H9 (cell line): ENCODE measurements at regions not wholly inside any gene's neighbourhood (a gene's known extent, or its start where the extent isn't known, plus 50 kb on each side); places are given as distances from the start of the nearest gene placed in this dataset.
"Not testable (repeated sequence)": the region's sequence is repeated elsewhere in the genome, so short reads cannot be mapped to it uniquely, and the experiment has no call there.

Experiments used
- DNase-seq: peaks from one replicate; pipeline ENCODE4 v3.0.0-alpha.2; 2017
- H2AFZ ChIP-seq: one replicate; pipeline ENCODE4 v1.6.1; 2013; ENCODE audit warnings: mild to moderate bottlenecking, low read length, control low read depth, moderate library complexity
- H2AK5ac ChIP-seq: 2 replicates; pipeline ENCODE4 v1.6.1; 2013; ENCODE audit warnings: low read length, control low read depth, mixed read lengths; ENCODE audit not compliant: insufficient read length
- H2BK120ac ChIP-seq: one replicate; pipeline ENCODE4 v1.6.1; 2013; ENCODE audit warnings: low read depth, mild to moderate bottlenecking, low read length, control low read depth, inconsistent platforms; ENCODE audit not compliant: poor library complexity, severe bottlenecking
- H2BK12ac ChIP-seq: 2 replicates; pipeline ENCODE4 v1.6.1; 2013; ENCODE audit warnings: low read length, control low read depth, mixed read lengths, low read depth; ENCODE audit not compliant: insufficient read length
- H2BK15ac ChIP-seq: 2 replicates; pipeline ENCODE4 v1.6.1; 2013; ENCODE audit warnings: low read depth, low read length, control low read depth
- H2BK20ac ChIP-seq: one replicate; pipeline ENCODE4 v1.6.1; 2013; ENCODE audit warnings: low read depth, mild to moderate bottlenecking, low read length, control low read depth, inconsistent platforms; ENCODE audit not compliant: poor library complexity, severe bottlenecking
- H2BK5ac ChIP-seq: 2 replicates; pipeline ENCODE4 v1.6.1; 2013; ENCODE audit warnings: low read length, control low read depth, mixed read lengths; ENCODE audit not compliant: insufficient read length
- H3K14ac ChIP-seq: 2 replicates; pipeline ENCODE4 v1.6.1; 2013; ENCODE audit warnings: low read length, control low read depth; ENCODE audit not compliant: insufficient read depth
- H3K18ac ChIP-seq: 2 replicates; pipeline ENCODE4 v1.6.1; 2013; ENCODE audit warnings: low read depth, mild to moderate bottlenecking, mixed read lengths, low read length, control low read depth; ENCODE audit not compliant: insufficient read length
- H3K23ac ChIP-seq: 2 replicates; pipeline ENCODE4 v1.6.1; 2013; ENCODE audit warnings: low read length, control low read depth, mixed read lengths, low read depth; ENCODE audit not compliant: insufficient read length
- H3K23me2 ChIP-seq: 2 replicates; pipeline ENCODE4 v1.6.1; 2013; ENCODE audit warnings: low read depth, mild to moderate bottlenecking, mixed read lengths, low read length, control low read depth; ENCODE audit not compliant: insufficient read length, poor library complexity, severe bottlenecking
- H3K27ac ChIP-seq: 2 replicates; pipeline ENCODE4 v1.5.1; 2013; ENCODE audit warnings: low read length, control low read depth, mixed read lengths, low read depth; ENCODE audit not compliant: insufficient read length
- H3K27me3 ChIP-seq: 2 replicates; pipeline ENCODE4 v1.6.1; 2013; ENCODE audit warnings: low read length, control low read depth, inconsistent platforms; ENCODE audit not compliant: insufficient read depth
- H3K4ac ChIP-seq: 2 replicates; pipeline ENCODE4 v1.6.1; 2013; ENCODE audit warnings: low read depth, mild to moderate bottlenecking, control low read depth, inconsistent platforms, low read length, moderate library complexity
- H3K4me1 ChIP-seq: 2 replicates; pipeline ENCODE4 v1.6.1; 2013; ENCODE audit warnings: low read length, control low read depth, inconsistent platforms; ENCODE audit not compliant: insufficient read depth
- H3K4me2 ChIP-seq: 2 replicates; pipeline ENCODE4 v1.6.1; 2013; ENCODE audit warnings: low read length, control low read depth, mixed read lengths; ENCODE audit not compliant: insufficient read length, insufficient read depth
- H3K56ac ChIP-seq: 2 replicates; pipeline ENCODE4 v1.6.1; 2013; ENCODE audit warnings: low read depth, mild to moderate bottlenecking, mixed read lengths, low read length, control low read depth; ENCODE audit not compliant: insufficient read length
- H3K79me1 ChIP-seq: 2 replicates; pipeline ENCODE4 v1.6.1; 2013; ENCODE audit warnings: low read depth, mild to moderate bottlenecking, moderate library complexity, low read length, control low read depth, inconsistent platforms; ENCODE audit not compliant: insufficient read depth, poor library complexity, severe bottlenecking
- H3K79me2 ChIP-seq: 2 replicates; pipeline ENCODE4 v1.6.1; 2013; ENCODE audit warnings: low read length, control low read depth, inconsistent platforms; ENCODE audit not compliant: insufficient read depth
- H3K9ac ChIP-seq: 2 replicates; pipeline ENCODE4 v1.6.1; 2013; ENCODE audit warnings: low read length, control low read depth, mixed read lengths; ENCODE audit not compliant: insufficient read length; ENCODE audit errors: extremely low read depth
- H3K9me3 ChIP-seq: one replicate; pipeline ENCODE4 v1.6.1; 2013; ENCODE audit warnings: low read depth, low read length, inconsistent platforms; ENCODE audit not compliant: control insufficient read depth
- H3T11ph ChIP-seq: one replicate; pipeline ENCODE4 v1.6.1; 2013; ENCODE audit warnings: mild to moderate bottlenecking, low read length, control low read depth, inconsistent platforms
- H4K20me1 ChIP-seq: one replicate; pipeline ENCODE4 v1.6.1; 2013; ENCODE audit not compliant: control insufficient read depth, insufficient read length, insufficient read depth
- H4K5ac ChIP-seq: 2 replicates; pipeline ENCODE4 v1.6.1; 2013; ENCODE audit warnings: low read depth, mild to moderate bottlenecking, mixed read lengths, low read length, control low read depth; ENCODE audit not compliant: insufficient read length
- H4K8ac ChIP-seq: replicated peaks from 2 replicates; pipeline ENCODE4 v1.6.1; 2013; ENCODE audit warnings: low read length, control low read depth, mixed read lengths, low read depth; ENCODE audit not compliant: insufficient read length
- H4K91ac ChIP-seq: 2 replicates; pipeline ENCODE4 v1.6.1; 2013; ENCODE audit warnings: low read depth, mild to moderate bottlenecking, moderate library complexity, mixed read lengths, low read length, control low read depth; ENCODE audit not compliant: insufficient read length
- H3K27ac Mint-ChIP-seq, 3 experiments: 2 replicates in 2 of 3; 3 replicates in 1 of 3; pipeline ENCODE4 v1.8.0; 2020 to 2021; ENCODE audit warnings: mixed read lengths in 3 of 3, mild to moderate bottlenecking in 1 of 3, moderate library complexity in 1 of 3
- H3K27me3 Mint-ChIP-seq: 2 replicates; pipeline ENCODE4 v1.8.0; 2021; ENCODE audit warnings: low read depth, mild to moderate bottlenecking, moderate library complexity, mixed read lengths
- H3K36me3 Mint-ChIP-seq, 3 experiments: 2 replicates in 2 of 3; 3 replicates in 1 of 3; pipeline ENCODE4 v1.8.0; 2020 to 2021; ENCODE audit warnings: low read depth in 3 of 3, mixed read lengths in 3 of 3; ENCODE audit not compliant: insufficient read depth in 1 of 3
- H3K4me1 Mint-ChIP-seq, 2 experiments: 2 replicates each; pipeline ENCODE4 v1.8.0; 2020; ENCODE audit warnings: mixed read lengths in 2 of 2
- H3K4me3 Mint-ChIP-seq, 2 experiments: 2 replicates in 1 of 2; 3 replicates in 1 of 2; pipeline ENCODE4 v1.8.0; 2020 to 2021; ENCODE audit warnings: mild to moderate bottlenecking in 2 of 2, mixed read lengths in 2 of 2, moderate library complexity in 1 of 2
- H3K9me3 Mint-ChIP-seq, 2 experiments: 2 replicates in 1 of 2; 3 replicates in 1 of 2; pipeline ENCODE4 v1.8.0; 2020; ENCODE audit warnings: mild to moderate bottlenecking in 2 of 2, mixed read lengths in 2 of 2, moderate library complexity in 1 of 2
- CTCF ChIP-seq: fragments of 200-600 bp; sonication (generic); conservative IDR thresholded peaks from 3 replicates; pipeline ENCODE4 v1.8.0; 2021; ENCODE audit warnings: antibody characterized with exemption, mild to moderate bottlenecking
- WGBS: extraction: QIAGEN DNeasy Blood & Tissue Kit; methylation state at CpG from one replicate; pipeline ENCODE4 v1.1.7; 2013; ENCODE audit warnings: missing lambda C conversion rate, low lambda C conversion rate, mixed read lengths; ENCODE audit not compliant: insufficient read length; ENCODE audit errors: extremely low coverage; 5-methylcytosine and 5-hydroxymethylcytosine counted together

GRCh38 chr1:111052246-111052645 is 87.6 kb downstream of the DRAM2 start:
- H3K4me1 Mint-ChIP-seq, result peaks cover 0 to 3% of the 10 kb centered on the region in 2 experiments; a peak in 1 of 4 replicates
- no peak for DNase-seq
- H3K79me2 ChIP-seq, result no peaks in the 10 kb centered on the region
- H3K4me1 ChIP-seq, result no peaks in the 10 kb centered on the region
- no peak overlapping the region for H4K91ac ChIP-seq
- peaks cover 4% of the 10 kb centered on the region; the same call in 1 of the 2 replicates for H3K27me3 Mint-ChIP-seq
- peaks cover 66 to 90% of the 10 kb centered on the region in 2 experiments for H3K9me3 Mint-ChIP-seq
- no peak overlapping the region for H2BK15ac ChIP-seq
- H3T11ph ChIP-seq, result no peak overlapping the region
- H2BK20ac ChIP-seq, result no peak overlapping the region
- H2BK5ac ChIP-seq, result no peak overlapping the region
- no peaks in the 10 kb centered on the region for H3K23me2 ChIP-seq
- no peak overlapping the region for H3K18ac ChIP-seq
- H3K27ac Mint-ChIP-seq, result no peak overlapping the region
- no peak overlapping the region for H3K4me3 Mint-ChIP-seq
- H3K56ac ChIP-seq, result no peak overlapping the region
- H2BK12ac ChIP-seq, result no peak overlapping the region
- no CpG with 5 or more reads among the region's 1 CpG for WGBS
- H3K14ac ChIP-seq, result no peak overlapping the region
- H3K27ac ChIP-seq, result no peak overlapping the region
- H3K36me3 Mint-ChIP-seq, result no peaks in the 10 kb centered on the region
- H3K23ac ChIP-seq, result no peak overlapping the region
- no peaks in the 10 kb centered on the region for H3K79me1 ChIP-seq
- no peak overlapping the region for H2AK5ac ChIP-seq
- no peaks in the 10 kb centered on the region for H3K9me3 ChIP-seq
- no peak overlapping the region for H4K5ac ChIP-seq
- H2BK120ac ChIP-seq, result no peak overlapping the region
- H3K4me2 ChIP-seq, result no peak overlapping the region
- no peak overlapping the region for H3K4ac ChIP-seq
- no peak overlapping the region for H2AFZ ChIP-seq
- no peaks in the 10 kb centered on the region for H4K20me1 ChIP-seq
- no peaks in the 10 kb centered on the region for H3K27me3 ChIP-seq
- H4K8ac ChIP-seq, result no peak overlapping the region
- TF ChIP-seq CTCF, result no peak
- no peak overlapping the region for H3K9ac ChIP-seq

GRCh38 chr1:111048253-111048652 is 84.5 kb upstream of the LRIF1 start:
- H3K27ac Mint-ChIP-seq, H3K56ac ChIP-seq, H3K27ac ChIP-seq, H2BK20ac ChIP-seq, H4K91ac ChIP-seq, H3K4me2 ChIP-seq, H3K4ac ChIP-seq, H2BK15ac ChIP-seq, H3K4me1 Mint-ChIP-seq, DNase-seq, H4K8ac ChIP-seq, H3T11ph ChIP-seq, H2AK5ac ChIP-seq, H3K14ac ChIP-seq, H3K9ac ChIP-seq, H2BK12ac ChIP-seq, H3K23ac ChIP-seq, H3K27me3 Mint-ChIP-seq, H3K4me1 ChIP-seq, H2BK5ac ChIP-seq, H3K4me3 Mint-ChIP-seq, H2BK120ac ChIP-seq, H3K23me2 ChIP-seq, H3K18ac ChIP-seq, H4K20me1 ChIP-seq, H3K79me2 ChIP-seq, H3K36me3 Mint-ChIP-seq, H2AFZ ChIP-seq, H3K27me3 ChIP-seq, H4K5ac ChIP-seq, H3K79me1 ChIP-seq, H3K9me3 ChIP-seq: not testable (repeated sequence)
- WGBS, result no CpG with 5 or more reads among the region's 1 CpG
- peaks cover 41 to 62% of the 10 kb centered on the region in 2 experiments for H3K9me3 Mint-ChIP-seq
